Umbilical cord (tissue), 1 donor: ENCODE measurements at regions not wholly inside any gene's neighbourhood (a gene's known extent, or its start where the extent isn't known, plus 50 kb on each side); places are given as distances from the start of the nearest gene placed in this dataset.

Source experiments
- DNase-seq: peaks from one replicate; pipeline ENCODE4 v3.0.0-alpha.2; 2015; ENCODE audit warnings: low spot score

DNA sequence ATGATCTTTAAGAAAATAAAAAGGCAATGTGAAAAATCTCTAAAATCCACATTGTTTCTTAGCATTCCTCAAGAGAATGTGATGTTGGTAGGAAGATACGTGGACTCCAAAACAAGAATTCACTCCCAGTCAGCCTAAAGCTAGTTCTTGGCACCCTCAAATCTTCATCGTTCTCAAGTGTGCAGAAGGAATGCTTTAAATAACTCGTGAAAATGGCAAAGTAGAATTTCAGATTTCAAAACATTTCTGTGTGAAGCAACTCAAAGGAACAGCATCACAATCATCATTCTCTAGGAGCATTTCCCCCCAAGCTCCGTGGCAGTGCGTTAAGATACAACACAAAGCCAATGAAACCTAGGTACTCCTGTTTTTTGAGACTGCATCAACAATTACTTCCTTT lies 185.1 kb upstream of the DMAC1 start:
- DNase-seq = no peak

DNA sequence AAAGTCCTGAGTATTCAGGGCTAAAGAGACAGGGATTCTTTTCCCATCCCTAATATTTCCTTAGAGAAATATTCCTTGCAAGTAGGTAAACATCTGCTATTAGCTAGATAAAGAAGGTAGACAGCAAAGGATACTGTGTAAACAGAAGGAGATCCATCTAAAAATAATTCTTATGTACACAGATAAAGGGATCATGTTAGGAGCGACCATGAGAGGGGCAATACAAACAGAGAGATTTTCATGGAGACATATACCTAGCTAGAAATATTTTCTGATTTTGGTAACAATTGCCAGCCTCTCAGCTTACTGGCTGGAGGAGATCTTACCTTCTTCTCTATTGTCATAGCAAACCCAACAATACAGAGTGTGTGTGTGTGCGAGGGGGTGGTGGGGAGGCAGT lies 184.6 kb upstream of the DMAC1 start:
- DNase-seq = no peak

DNA sequence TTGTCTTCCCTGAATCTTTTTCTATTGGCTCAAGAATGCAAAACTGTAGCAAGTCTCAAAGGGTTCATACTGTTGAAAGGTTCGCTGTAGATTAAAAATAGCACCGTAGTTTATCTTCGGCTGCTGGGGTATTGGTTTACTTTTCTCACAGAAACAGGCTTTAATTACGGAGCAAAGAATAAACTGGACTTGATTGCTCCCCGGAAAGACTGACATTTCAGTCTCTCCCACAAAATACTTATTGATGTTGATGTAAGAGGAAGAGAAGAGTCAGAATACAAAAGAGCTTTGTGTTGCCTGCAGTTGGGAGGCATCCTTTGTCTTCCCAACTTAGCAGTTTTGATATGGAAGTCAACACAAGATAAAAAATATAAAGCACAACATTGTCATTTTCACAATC lies 183.9 kb upstream of the DMAC1 start:
- no peak for DNase-seq

DNA sequence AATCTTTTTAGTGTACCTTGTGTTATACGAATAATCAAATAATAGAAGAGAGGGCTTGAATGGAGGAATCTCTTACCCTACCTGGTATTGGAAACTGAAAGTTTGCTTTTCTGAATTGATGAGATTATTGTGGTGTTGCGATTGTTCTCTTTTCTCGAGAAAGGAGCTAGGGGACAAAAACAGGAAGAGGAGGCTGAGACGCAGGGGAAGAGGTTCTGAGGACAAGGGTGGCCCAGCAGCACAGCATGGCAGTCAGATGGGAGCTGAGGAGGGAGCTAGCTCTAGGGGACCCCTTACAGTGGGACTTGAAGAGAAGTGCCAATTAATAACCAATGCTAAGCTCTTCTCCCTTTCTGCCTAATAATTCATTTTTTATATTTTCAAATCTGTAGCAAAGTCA lies 183.3 kb upstream of the DMAC1 start:
- DNase-seq = no peak

DNA sequence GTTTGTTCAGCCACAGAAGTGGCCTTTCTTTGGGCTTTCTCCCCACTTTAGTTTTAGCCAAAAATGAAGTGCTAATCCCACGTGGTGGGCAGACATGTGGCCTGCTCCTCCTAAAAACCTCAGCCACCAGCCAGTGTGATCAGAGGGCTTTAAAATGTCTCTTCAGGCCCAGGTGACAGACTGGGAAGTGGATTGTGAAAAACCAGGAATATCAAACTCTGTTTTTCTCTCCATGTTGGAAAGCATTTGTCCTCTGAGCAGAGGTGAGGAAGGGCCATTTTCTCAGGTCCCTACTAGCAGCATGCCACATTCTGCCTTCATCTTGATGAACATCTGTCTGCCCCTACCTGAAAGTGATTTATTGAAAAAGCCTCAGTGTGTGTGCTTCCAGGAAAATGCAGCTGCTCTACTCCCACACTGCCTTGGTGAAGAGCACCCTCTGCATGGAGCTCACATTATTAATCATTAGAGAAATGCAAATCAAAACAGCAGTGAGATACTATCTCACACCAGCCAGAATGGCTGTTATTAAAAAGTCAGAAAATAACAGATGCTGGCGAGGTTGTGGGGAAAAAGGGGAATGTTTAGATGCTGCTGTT lies 181.2 kb upstream of the DMAC1 start:
- no peak for DNase-seq

DNA sequence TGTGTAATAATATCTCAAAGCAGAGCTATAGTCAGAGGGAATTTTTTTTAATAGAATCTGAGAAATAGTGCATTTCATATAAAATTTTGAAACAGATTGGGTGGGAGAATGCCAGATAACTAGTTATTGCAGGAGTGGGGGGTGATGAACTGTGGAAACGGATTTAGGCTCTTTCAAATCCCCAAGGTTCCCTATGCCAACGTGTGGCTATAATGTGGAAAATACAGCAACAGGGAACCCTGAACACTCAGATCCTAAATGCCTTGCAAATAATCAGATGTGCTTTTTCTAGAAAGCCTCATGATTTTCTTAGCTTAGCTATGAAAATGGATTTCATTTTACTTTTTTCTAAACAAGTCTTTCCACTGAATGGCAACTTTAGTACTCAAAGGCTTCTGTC lies 180.5 kb upstream of the DMAC1 start:
- peak; percentile 85 for DNase-seq

DNA sequence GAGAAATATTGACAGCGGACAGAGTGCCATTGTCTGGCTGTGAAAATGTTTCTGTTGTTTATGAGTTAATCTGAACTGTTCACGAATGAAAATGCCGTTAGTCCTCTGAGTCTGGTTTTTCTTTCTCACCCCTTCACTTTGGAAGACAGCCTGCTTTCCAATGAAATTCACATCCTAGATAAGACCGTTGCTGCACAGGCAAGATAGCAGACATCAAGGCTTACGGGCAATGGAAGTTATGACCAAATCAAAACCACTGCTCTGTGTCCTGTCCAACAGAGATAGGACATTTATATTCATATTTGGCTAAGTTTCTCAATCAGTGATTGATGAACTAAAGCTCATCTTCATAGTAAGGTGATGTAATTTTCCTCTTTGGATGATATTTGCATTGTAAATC lies 180.0 kb upstream of the DMAC1 start:
- DNase-seq = peak; percentile 96

DNA sequence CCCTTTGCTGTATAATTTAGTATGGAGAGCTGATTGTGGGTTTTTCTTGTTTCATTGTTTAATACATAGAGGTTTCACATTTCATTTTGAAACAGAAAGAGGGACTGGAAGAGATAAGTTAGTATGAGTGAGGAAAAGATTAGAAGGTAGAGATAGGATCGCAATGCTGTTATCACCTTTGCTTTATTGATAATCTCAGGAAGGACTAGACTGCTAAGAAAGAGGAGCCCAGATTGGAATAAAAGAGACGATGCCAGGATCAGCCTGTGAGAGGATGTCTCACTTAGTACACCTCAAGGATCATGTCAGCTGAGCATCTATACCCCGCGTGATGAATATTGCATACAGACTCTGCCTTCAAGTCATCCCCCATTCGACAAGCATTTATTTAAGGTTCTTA lies 178.0 kb upstream of the DMAC1 start:
- no peak for DNase-seq

DNA sequence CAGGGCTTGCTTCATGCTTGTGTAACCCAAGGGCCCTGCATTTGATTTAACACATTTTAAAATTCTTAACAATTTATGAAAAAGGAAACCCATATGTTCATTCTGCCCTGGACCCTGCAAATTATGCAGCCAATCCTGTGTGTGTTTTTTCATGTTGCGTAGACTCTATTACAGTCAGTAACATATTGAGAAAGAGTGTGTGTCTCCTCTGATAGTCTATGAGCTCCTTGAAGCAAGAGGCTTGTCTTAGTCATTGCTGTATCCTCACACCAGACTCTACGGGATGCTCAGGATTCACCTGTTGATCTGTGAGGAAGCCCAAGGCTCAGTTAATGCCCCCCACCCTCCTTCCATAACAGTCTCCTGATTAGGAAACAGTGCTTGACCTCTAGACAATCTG lies 177.3 kb upstream of the DMAC1 start:
- no peak for DNase-seq

DNA sequence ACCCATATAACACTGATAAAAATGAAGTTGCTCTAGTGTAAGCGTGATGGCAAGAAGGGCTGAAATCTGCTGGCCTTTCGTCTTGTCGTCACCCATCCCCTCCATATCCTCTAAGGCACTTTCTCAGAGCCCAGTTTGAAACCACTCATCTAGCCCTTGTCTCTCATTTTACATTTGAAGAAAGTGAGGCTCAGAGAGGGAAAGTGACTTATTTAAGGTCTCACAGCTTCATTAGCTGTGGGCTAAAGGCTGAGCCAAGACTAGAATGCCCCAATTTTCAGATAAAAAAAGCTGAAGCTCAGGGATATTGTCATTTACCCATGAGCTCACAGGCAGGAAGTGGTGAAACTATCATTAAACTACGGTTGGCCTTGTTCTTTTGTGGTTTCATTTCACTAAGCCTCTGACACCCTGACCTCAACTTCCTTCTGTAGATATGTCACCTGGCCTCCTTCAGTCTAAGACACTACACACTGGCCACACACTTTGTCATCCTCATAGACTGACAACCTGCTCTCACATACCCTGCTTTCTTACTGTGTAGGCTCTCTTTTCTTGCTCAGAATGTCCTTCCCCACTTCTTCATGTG lies 176.7 kb upstream of the DMAC1 start:
- no peak for DNase-seq

DNA sequence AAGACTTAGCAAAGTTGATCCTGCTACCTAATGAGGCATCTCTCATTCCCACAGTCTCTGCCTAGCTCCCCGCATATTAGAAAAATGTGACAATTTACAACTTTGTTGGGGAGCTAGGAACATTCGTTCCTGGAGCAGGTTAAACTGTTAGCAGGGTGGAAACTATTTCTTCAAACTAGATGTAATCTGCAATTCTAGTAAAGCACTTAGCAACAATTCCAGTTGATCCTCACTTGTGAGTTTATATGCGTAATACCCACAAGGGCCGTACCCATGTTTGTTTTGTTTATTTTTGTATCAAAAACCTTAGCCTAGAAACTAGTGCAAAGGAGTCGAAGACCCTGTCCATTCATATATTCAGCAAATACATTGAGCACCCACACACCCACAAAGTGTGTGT lies 175.8 kb upstream of the DMAC1 start:
- DNase-seq = no peak

DNA sequence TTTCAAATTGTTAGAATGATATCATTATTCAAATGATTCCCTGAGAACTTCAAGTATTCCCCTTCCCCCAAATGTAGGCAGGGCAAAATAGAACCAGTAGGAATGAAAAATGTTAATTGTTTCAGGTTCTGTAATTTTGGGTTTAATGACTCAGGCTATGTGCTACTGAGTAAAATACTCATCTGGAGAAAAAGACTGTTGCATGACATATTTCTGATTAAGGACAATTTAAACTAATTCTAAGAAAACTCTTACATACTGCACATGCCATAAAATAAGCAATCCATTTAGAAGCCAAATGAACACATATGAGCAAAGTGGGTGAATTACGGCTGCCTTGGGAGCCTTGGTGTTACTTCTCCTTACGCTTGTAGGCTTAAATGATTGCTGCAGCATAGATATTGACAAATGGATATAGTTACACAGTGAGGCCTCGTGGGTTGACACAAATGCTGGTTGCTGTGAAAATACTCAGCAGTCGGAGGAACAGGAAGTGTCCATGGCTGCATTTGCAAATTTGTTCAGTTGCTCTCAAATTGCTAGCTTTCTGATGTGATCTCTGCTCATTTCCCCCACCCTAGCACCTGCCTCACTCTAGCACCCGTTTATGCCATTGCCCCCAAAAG lies 174.9 kb upstream of the DMAC1 start:
- no peak for DNase-seq

DNA sequence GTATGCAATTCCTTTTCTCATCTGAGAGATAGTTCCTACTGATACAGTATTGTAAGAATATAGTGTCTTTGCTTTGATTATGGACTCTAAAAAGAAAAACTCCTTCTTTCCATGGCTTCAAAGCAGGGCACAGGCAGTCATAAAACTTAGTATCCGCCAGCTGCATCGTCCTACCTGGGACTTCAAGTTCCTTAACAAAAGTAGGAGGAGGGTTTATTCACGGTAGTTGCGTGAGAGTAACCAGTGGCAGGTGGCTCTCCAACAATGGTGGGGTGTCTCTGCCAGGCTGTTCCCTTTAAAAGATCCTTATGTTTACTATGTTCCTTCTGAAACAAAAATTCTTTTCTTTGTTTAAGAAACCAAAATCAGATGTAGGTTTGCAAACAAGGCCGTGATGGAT lies 173.5 kb upstream of the DMAC1 start:
- DNase-seq = no peak

DNA sequence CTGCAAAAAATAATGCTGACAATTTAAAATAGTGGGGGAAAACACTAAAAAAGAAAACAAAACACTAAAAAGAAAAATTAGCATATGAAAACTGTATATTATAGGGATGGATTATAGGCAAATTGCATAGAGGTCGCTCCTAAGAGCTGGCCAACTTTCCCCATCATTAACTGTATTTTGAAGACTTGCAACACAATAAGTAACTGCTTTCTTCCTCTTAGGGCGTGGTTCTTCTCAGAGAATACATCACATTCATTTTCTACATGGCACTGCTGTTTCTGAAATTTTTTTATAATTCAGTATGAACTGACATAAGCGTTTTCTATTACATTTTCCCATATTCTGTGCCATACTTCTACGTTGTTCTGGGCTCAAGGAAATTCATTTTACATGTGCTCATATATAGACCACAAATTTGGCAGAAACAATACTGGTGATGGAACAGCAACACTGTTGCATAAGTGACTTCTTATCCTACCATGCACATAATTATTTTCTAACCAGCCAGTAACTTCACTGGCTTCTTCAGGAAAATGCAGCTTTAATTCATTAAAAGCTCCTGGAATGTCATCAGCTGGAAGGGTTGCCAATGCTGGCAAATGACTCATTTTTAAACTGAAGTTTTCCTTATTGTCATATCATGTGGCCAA lies 171.2 kb upstream of the DMAC1 start:
- DNase-seq = no peak

DNA sequence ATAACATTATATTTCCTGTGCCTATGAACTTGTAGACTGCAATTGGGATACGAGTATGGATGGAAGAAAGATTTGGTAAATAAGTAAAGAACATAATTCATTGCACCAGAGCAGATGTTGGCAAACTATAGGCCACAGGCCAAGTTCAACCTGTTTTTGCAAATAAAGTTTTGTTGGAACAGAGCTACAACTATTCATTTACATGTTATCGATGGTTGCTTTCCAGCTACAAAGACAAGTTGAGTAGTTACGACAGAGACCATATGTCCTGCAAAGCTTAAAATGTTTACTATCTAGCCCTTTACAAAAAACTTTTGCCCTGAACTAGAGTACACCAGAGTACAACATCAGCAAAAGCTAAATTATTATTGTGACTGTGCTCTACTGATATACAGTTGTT lies 169.1 kb upstream of the DMAC1 start:
- no peak for DNase-seq

DNA sequence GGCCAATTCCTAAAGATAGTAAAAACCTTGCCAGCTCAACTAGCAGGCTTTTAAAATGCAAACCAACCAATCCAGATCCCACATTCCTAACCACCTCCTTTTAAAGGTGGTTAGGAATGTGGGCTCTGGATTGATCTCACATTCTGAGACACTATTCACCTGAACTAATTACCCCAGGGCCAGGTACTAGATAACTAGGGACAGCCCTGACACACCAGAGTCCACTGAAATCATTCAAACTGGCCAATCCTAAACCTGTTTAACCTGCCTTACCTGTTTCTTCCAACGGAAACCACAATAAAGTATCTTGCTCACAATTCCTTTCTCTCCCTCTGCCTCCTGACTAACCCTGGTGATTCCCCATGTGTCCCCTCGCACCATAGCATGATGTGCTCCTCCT lies 168.3 kb upstream of the DMAC1 start:
- DNase-seq = peak; percentile 21

DNA sequence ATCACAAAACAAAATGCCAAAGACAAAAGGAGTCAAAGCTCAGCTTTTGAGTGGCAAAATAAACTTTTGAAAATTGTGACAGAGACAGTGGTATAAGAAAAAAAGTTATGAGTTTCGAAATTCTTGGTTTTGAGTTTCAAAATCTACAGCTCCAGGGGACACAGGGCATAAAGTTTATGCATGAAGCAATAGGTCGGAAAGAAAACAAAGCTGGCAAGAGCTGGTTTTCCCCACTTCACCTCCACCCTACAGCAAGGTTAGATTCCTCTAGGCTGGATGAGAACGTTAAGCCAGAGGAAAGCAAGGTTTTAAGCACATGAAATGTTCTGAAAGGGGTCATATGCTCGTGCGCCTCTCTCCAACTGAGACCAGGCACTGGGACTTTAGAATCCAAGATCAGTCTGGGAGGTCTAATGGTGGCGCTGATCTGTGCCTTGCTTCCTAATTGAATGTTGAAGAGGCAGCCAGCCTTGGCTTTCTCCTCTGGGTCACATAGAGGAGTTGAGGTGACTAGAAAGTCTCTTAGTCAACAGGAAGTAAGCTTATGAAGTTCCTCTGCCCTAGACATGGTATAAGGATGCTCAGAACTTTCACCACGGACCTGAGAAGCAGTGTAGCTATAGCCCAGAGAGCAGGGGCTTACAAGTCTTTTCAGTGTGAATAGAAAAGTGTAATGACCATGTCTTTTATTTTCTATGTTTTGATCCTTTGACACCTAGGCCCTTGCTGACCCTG lies 167.7 kb upstream of the DMAC1 start:
- DNase-seq = no peak

DNA sequence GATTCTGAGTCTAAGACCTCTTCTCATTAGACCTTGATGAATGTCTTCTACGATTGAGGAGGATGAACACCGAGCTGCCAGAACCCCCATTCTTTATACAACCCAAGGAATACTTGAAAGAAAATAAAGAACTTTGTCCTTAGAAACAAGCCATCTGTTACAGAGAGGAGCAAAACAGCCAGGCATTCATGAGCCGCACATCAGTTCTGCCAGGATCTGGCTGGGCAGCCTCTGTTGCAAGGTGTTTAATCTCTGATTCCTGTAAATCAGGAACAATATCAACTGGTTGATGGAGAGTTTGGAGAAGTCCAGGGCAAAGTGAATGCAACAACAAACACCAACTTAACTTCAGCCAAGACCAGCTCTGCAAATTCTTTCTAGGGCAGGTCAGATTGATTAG lies 165.5 kb upstream of the DMAC1 start:
- no peak for DNase-seq

DNA sequence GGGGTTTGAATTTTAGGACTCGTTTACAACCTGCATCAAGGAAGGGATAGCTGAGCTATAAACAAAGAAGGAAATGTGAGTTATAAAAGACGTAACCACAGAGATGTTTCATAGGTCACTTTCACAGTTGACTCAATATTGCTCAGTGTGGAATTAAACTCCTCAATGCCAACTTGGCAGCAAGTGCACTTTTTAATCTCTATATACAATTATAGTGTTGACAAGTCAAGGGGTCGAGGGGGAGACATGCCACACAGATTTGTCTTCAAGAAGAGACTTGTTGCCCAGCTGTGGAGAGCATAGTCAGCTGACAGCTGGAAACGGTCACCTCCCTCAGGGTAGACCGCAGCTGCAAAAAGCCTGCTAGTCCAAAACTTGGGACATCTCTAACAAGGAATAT lies 163.4 kb upstream of the DMAC1 start:
- DNase-seq = no peak

DNA sequence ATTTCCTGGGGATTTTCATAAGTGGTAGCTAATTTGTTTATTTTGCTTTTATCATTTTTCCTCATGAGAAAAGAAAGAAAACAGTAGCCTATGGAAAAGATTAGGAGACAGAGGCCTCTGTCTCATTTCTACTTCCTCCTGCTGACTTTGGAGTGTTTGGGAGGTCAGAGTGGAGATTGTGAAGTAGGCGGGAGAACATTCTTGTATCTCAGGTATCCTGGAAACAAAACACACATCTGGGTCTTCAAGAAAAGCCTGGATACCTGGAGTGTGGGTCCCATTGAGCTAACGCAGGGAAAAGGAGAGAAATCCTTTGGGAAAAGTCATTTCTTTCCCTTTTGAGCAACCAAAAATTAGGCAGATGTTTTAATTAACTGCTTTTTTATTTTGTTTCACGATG lies 161.5 kb upstream of the DMAC1 start:
- no peak for DNase-seq

DNA sequence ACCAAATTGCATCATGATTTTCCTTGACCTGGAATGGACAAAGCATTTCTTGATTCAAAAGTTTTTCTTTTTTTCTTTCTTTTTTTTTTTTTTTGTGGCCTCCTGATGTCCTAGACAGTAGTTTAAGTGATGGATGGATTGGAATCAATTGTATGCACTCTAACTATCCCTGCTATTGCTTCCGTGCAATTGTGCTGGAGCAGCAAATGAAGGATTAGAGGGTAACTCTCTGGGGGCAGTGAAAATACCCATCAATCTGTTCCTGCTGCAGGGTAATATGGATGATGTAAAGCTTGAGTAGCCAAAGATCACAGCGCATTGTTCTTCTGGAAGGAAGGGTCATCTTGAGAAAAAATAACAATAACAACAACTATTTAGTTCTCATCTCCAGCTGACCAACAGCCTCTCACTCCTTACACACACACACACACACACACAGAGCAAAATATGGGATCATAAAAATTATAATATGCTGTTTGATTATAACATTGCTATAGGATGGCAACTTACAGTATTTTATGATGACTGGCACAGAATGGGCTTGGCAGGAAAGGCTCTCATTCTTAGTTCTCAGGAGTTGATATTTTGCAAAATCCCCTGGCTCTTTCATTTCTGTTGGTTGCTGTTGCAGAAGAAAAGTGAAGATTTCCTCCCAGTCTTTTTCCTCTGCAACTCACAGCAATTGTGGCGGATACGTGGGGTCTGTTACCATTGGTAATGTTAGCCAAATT lies 160.9 kb upstream of the DMAC1 start:
- DNase-seq = no peak

DNA sequence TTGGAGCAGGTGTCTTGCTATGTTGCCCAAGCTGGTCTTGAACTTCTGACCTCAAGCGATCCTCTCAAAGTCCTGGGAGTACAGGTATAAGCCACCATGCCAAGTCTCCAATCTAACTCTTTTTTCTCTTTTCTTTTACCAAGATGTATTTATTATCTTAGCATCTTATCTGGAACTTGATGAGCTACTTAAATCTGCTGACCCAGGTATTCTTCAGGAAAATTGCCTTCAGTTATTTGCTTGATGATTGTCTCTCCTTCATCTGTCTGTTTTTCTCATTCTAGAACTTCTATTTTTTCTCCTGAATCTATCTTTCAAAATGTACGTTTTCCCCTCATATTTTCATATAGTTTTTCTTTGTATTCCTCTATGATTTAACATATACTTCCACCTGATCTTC lies 158.2 kb upstream of the DMAC1 start:
- DNase-seq = no peak
